ENCODE measurements at regions not wholly inside any gene's neighbourhood (a gene's known extent, or its start where the extent isn't known, plus 50 kb on each side); places are given as distances from the start of the nearest gene placed in this dataset.

GRCh38 chr4:111675746-111676145, 469.5 kb upstream of the FAM241A start:
- no peak overlapping the region for H3K4me3 ChIP-seq
- DNase-seq (ENCODE audit: low read depth in 1 of 2, low spot score in 1 of 2) (no peak), ATAC-seq (no peak), FAIRE-seq (no peak)
- 75% methylated on average over 5 of the region's 5 CpGs for WGBS (ENCODE audit: missing lambda C conversion rate)
- H3K4me2 ChIP-seq: no peak overlapping the region
- TF ChIP-seq MAZ (IDR thresholded peaks at IDR 0.05; ENCODE audit: borderline replicate concordance, low read depth, low read length): no peak
- TF ChIP-seq HOXB5 (CRISPR knock-in tag; IDR thresholded peaks at IDR 0.05): no peak
- TF ChIP-seq REST (IDR thresholded peaks at IDR 0.05): no peak
- no peak for TF ChIP-seq CBX2 (IDR thresholded peaks at IDR 0.05; ENCODE audit: borderline replicate concordance, low read depth)
- no peak for TF ChIP-seq ZFP36 (IDR thresholded peaks at IDR 0.05; ENCODE audit: borderline replicate concordance, partially characterized antibody)
- no peak for TF ChIP-seq POLR2A (IDR thresholded peaks at IDR 0.05; ENCODE audit: low read length)
- TF ChIP-seq RARB (CRISPR knock-in tag; IDR thresholded peaks at IDR 0.05): no peak
- TF ChIP-seq RCOR1 (IDR thresholded peaks at IDR 0.05; ENCODE audit: low read depth, low read length): no peak
- TF ChIP-seq NPAS2 (CRISPR knock-in tag; IDR thresholded peaks at IDR 0.05; ENCODE audit: borderline replicate concordance): no peak
- no peak for TF ChIP-seq MAX (IDR thresholded peaks at IDR 0.05)
- no peak for TF ChIP-seq FOSL2 (IDR thresholded peaks at IDR 0.05)
- no peak for TF ChIP-seq FOSL2 (CRISPR knock-in tag; IDR thresholded peaks at IDR 0.05)
- TF ChIP-seq ELK1 (IDR thresholded peaks at IDR 0.05; ENCODE audit: low read depth, low read length): no peak
- TF ChIP-seq E2F6 (IDR thresholded peaks at IDR 0.05; ENCODE audit: borderline replicate concordance, low read depth): no peak
- TF ChIP-seq TP53 (CRISPR knock-in tag; IDR thresholded peaks at IDR 0.05): no peak
- TF ChIP-seq KDM1A (IDR thresholded peaks at IDR 0.05; ENCODE audit: low read depth): no peak
- TF ChIP-seq FOXS1 (CRISPR knock-in tag; IDR thresholded peaks at IDR 0.05): no peak
- POLR2A ChIA-PET: no interaction called here
- CTCF ChIA-PET: no interaction called here
- no peaks in the 10 kb centered on the region for H3K9me3 ChIP-seq
- no peak overlapping the region for H3K27ac ChIP-seq
- no peaks in the 10 kb centered on the region for H3K4me1 ChIP-seq

- no peaks in the 10 kb centered on the region for H3K4me1 ChIP-seq
- POLR2A ChIA-PET: no interaction called here
- no peak for ATAC-seq
- H3K4me3 ChIP-seq: no peak overlapping the region
- no peak for DNase-seq (ENCODE audit: low read depth in 1 of 2, low spot score in 1 of 2)
- no peak overlapping the region for H3K27ac ChIP-seq
- H3K9me3 ChIP-seq: no peaks in the 10 kb centered on the region
- no peak overlapping the region for H3K4me2 ChIP-seq
- no peak for TF ChIP-seq TP53 (CRISPR knock-in tag; IDR thresholded peaks at IDR 0.05)
- no peak for TF ChIP-seq CBX2 (IDR thresholded peaks at IDR 0.05; ENCODE audit: borderline replicate concordance, low read depth)
- no peak for TF ChIP-seq FOSL2 (IDR thresholded peaks at IDR 0.05)
- no peak for TF ChIP-seq FOSL2 (CRISPR knock-in tag; IDR thresholded peaks at IDR 0.05)
- no peak for TF ChIP-seq HDAC2 (IDR thresholded peaks at IDR 0.05)
- no peak for TF ChIP-seq EHMT2 (IDR thresholded peaks at IDR 0.05; ENCODE audit: low read depth)
- TF ChIP-seq ZC3H11A (IDR thresholded peaks at IDR 0.05): no peak
- no peak for TF ChIP-seq KDM1A (IDR thresholded peaks at IDR 0.05; ENCODE audit: low read depth)
- no peak for TF ChIP-seq RNF2 (IDR thresholded peaks at IDR 0.05; ENCODE audit: borderline replicate concordance, low read depth)
- no peak for TF ChIP-seq NFE2L2 (conservative IDR thresholded peaks at IDR 0.05; ENCODE audit: low read length)
- no peak for TF ChIP-seq HOXB5 (CRISPR knock-in tag; IDR thresholded peaks at IDR 0.05)
- TF ChIP-seq ZNF302 (CRISPR knock-in tag; IDR thresholded peaks at IDR 0.05): no peak
- TF ChIP-seq GATA3 (IDR thresholded peaks at IDR 0.05; ENCODE audit: borderline replicate concordance): no peak
- no peak for TF ChIP-seq MAFK (IDR thresholded peaks at IDR 0.05; ENCODE audit: partially characterized antibody)
- no peak for TF ChIP-seq ELK1 (IDR thresholded peaks at IDR 0.05; ENCODE audit: low read depth, low read length)
- no peak for TF ChIP-seq MAX (IDR thresholded peaks at IDR 0.05)
- TF ChIP-seq E2F6 (IDR thresholded peaks at IDR 0.05; ENCODE audit: borderline replicate concordance, low read depth): no peak
- CTCF ChIA-PET: interaction anchor here (0.6 kb wide), 1 partner anchor 1676 kb away, joined by 3 read pairs; no protein-coding TSS in a partner anchor
- FAIRE-seq: no peak
These were observed 468.7 kb upstream of the FAM241A start for GRCh38 chr4:111676533-111676932.
